ENCODE measurements at regions not wholly inside any gene's neighbourhood (a gene's known extent, or its start where the extent isn't known, plus 50 kb on each side); places are given as distances from the start of the nearest gene placed in this dataset.

DNA sequence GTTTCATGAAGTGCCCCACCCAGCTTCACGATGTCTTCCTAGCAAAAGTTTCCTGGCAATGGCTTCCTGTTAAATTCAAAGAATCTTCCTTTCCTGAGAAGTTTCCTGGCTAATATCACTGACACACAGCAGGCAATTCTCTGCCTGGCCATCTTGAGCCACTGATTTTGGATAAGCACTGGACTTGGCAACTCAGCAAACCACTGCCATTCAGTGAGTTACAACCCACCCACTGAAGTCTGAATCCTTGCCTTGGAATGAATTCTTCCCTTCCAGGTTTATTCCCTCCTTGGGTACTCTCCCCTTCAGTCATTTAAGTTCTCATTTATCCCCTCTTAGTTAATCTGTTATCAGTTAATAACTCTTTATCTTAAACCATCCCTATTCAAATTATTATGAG, 426.0 kb downstream of the MBD2 start:
- no peak overlapping the region for H3K4me3 ChIP-seq
- no peaks in the 10 kb centered on the region for H3K36me3 ChIP-seq
- no peaks in the 10 kb centered on the region for H3K27me3 ChIP-seq
- no peak for TF ChIP-seq POLR2AphosphoS5 (IDR thresholded peaks at IDR 0.05)
- TF ChIP-seq POLR2A (IDR thresholded peaks at IDR 0.05) = no peak
- TF ChIP-seq EP300 (IDR thresholded peaks at IDR 0.05) = no peak
- no peak for TF ChIP-seq CTCF (IDR thresholded peaks at IDR 0.05)
- no peaks in the 10 kb centered on the region for H3K9me3 ChIP-seq
- WGBS, 2 donors (ENCODE audit: low coverage in 1 of 2) = 71% methylated on average over 1 of the region's 1 CpG; no CpG with 5 or more reads in 1 of the 2 donors
- H3K27ac ChIP-seq = no peak overlapping the region
- ATAC-seq = no peak
- no peaks in the 10 kb centered on the region for H3K4me1 ChIP-seq

GRCh38 chr18:53797998-53798495, 426.4 kb downstream of the MBD2 start:
- TF ChIP-seq EP300 (IDR thresholded peaks at IDR 0.05) (no peak), POLR2A (IDR thresholded peaks at IDR 0.05) (no peak), CTCF (IDR thresholded peaks at IDR 0.05) (no peak), POLR2AphosphoS5 (IDR thresholded peaks at IDR 0.05) (no peak)
- Histone ChIP-seq H3K4me1 (no peaks in the 10 kb centered on the region), H3K36me3 (no peaks in the 10 kb centered on the region), H3K9me3 (no peaks in the 10 kb centered on the region), H3K27me3 (no peaks in the 10 kb centered on the region), H3K27ac (no peak overlapping the region), H3K4me3 (no peak overlapping the region)
- WGBS, 2 donors (ENCODE audit: low coverage in 1 of 2) = 78 to 83% methylated on average over 1 to 2 of the region's 2 CpGs
- no peak for ATAC-seq

DNA sequence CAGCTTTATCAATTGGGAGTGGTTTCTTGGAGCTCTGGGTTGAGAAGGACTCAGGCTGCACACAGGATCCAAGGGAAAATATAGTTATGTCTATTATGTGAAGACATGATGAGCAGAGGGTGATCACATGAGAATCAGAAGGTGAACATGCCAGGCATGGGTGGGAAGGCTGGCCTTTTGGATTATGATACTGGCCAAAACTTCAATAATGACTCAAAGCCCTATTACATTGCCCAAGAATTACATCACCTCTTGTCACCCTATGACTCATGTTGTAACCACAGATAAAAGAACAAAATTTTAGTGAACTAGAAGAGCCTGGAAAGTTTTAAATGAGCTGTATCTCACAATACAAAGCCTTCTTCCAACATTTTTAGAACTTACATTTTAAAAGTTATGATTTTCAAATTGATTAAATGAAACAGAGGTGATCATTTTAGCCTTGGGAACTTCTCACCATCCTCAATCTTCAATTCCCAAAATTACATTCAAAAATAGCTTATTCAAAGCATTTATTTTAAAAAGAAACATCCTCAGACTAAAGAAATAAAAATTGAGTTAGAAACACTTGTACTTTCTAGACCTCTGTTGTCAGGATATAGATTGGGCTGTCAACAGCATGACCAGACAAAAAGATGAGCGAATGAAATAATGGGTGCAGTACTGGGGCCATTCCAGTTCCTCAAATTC, 428.3 kb downstream of the MBD2 start:
- no peaks in the 10 kb centered on the region for H3K4me1 ChIP-seq
- TF ChIP-seq POLR2AphosphoS5 (IDR thresholded peaks at IDR 0.05) = peak; percentile 47
- TF ChIP-seq POLR2A (IDR thresholded peaks at IDR 0.05) = no peak
- TF ChIP-seq CTCF (IDR thresholded peaks at IDR 0.05) = no peak
- no peak for TF ChIP-seq EP300 (IDR thresholded peaks at IDR 0.05)
- 83 to 90% methylated on average over 1 of the region's 1 CpG for WGBS, 2 donors (ENCODE audit: low coverage in 1 of 2)
- peak; percentile 87 for ATAC-seq
- no peaks in the 10 kb centered on the region for H3K27me3 ChIP-seq
- no peaks in the 10 kb centered on the region for H3K36me3 ChIP-seq
- H3K27ac ChIP-seq = no peak overlapping the region
- H3K4me3 ChIP-seq = no peak overlapping the region
- no peaks in the 10 kb centered on the region for H3K9me3 ChIP-seq

DNA sequence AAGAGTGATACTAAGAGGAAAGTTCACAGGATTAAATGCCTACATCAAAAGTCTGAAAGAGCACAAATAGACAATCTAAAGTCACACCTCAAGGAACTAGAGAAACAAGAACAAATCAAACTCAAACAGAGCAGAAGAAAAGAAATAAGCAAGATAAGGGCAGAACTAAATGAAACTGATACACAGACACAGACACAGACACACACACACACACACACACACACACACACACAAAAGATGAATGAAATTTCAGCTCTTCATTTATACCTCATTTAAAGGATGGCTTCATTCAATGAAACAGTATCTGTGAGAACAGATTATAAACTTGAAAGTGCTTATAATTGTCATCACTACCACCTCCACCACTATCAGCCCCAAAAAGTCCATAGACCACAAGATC, 428.9 kb downstream of the MBD2 start:
- Histone ChIP-seq H3K9me3 (no peaks in the 10 kb centered on the region), H3K4me1 (no peaks in the 10 kb centered on the region), H3K4me3 (no peak overlapping the region), H3K27ac (no peak overlapping the region), H3K36me3 (no peaks in the 10 kb centered on the region), H3K27me3 (no peaks in the 10 kb centered on the region)
- TF ChIP-seq POLR2A (IDR thresholded peaks at IDR 0.05) (no peak), POLR2AphosphoS5 (IDR thresholded peaks at IDR 0.05) (no peak), EP300 (IDR thresholded peaks at IDR 0.05) (no peak), CTCF (IDR thresholded peaks at IDR 0.05) (no peak)
- ATAC-seq = no peak

- H3K27me3 ChIP-seq = no peaks in the 10 kb centered on the region
- TF ChIP-seq CTCF (IDR thresholded peaks at IDR 0.05) (no peak), POLR2AphosphoS5 (IDR thresholded peaks at IDR 0.05) (no peak)
- no peak for ATAC-seq
- WGBS, 2 donors (ENCODE audit: low coverage in 1 of 2) = 75 to 85% methylated on average over 3 of the region's 3 CpGs
- no peak overlapping the region for H3K4me3 ChIP-seq
- no peak overlapping the region for H3K27ac ChIP-seq
- no peaks in the 10 kb centered on the region for H3K4me1 ChIP-seq
- H3K9me3 ChIP-seq = no peaks in the 10 kb centered on the region
- no peaks in the 10 kb centered on the region for H3K36me3 ChIP-seq
Observed at GRCh38 chr18:53795061-53795460, 429.4 kb downstream of the MBD2 start.
